ENCODE measurements at regions not wholly inside any gene's neighbourhood (a gene's known extent, or its start where the extent isn't known, plus 50 kb on each side); places are given as distances from the start of the nearest gene placed in this dataset.

DNA sequence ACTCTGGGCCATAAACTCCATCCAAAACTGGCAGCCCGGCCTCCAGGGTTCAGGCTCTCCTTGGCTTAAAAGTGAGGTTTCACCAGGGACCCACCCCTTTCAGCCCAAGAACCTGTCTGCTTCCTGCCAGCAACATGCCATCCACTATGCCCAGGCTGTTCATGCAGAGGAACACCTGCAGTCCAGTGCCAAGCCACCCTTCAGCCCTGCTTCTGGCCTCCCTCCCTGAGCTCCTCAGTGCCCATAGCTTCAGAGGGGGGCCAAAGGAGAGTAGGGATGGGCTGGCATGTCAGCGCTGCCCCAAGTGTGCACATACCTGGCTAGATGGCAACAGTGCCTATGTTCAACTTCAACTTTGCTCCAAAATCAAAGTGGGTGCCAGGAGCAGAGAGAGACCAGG lies 166.9 kb upstream of the MRPS30 start:
- TF ChIP-seq CTCF (IDR thresholded peaks at IDR 0.05) (no peak), ZFX (IDR thresholded peaks at IDR 0.05; ENCODE audit: borderline replicate concordance) (no peak)

Data from 22Rv1 (cell line).